ENCODE measurements at regions not wholly inside any gene's neighbourhood (a gene's known extent, or its start where the extent isn't known, plus 50 kb on each side); places are given as distances from the start of the nearest gene placed in this dataset.

DNA sequence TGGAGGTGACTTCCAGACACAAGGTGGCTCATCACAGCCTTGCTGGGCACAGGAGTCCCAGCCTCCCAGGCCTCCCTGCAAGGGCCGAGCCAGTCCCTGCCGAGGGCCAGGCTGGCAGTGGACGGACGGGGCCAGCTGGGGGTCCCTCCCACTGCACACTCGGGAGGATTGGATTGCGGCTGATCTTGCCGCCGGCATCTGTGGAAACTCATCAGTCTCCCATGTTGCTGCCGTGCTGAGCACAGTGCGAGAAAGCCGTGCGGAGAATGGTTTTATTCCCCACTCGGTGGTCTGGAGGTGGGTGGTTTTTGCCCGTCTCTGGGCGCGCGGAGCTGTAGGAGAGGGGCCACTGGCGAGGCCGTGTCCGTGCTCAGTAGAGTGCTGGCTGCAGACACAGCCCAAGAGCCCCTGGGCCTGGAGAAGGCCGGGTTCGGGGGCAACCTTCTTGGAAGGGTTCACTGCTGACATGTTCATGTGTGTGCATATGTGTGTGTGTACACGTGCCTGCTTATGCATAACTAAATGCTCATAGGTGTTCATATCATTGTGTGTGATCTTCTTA, 1246.4 kb downstream of the BRD1 start:
- Histone ChIP-seq H3K36me3 (ENCODE audit: control insufficient read depth in 5 of 5, insufficient read depth in 5 of 5, low read length in 5 of 5) (no peaks in the 10 kb centered on the region), H3K4me3 (ENCODE audit: low read depth in 1 of 5, low read length in 5 of 5) (no peak overlapping the region), H3K27me3 (ENCODE audit: control insufficient read depth in 5 of 5, insufficient read depth in 4 of 5, low read length in 5 of 5) (peaks cover 8 to 44% (median 30%) of the 10 kb centered on the region in 5 donors), H3K9me3 (ENCODE audit: control insufficient read depth in 5 of 5, low read length in 5 of 5) (no peaks in the 10 kb centered on the region), H3K27ac (ENCODE audit: low read depth, low read length) (no peak overlapping the region), H3K4me1 (ENCODE audit: control insufficient read depth in 5 of 5, insufficient read depth in 5 of 5, low read length in 5 of 5) (no peaks in the 10 kb centered on the region), H3K9ac (ENCODE audit: low read length in 5 of 5) (no peak overlapping the region)

DNA sequence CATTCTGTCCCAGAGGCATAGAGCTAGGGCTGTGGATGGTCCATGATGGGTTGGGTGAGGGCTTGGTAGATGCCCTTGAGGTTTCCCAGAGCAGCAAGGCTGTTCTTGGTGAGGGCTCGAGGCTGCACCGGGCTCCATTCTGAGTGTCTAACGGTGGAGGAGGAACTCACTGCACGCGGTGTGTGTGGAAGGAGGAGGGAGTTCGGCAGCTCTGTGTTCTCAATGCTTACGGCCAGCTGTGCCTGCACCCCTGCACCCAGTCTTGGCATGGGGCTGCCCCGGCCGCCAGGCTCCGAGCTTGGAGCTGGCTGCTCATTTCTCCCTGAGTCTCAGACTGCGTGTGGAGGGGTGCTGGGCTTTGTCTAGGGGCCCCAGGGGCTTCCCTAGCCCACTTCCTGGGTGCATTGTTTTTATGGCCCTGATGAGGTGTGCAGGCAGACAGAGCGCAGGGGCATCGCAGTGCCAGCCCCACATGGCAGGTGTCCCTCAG, 1247.1 kb downstream of the BRD1 start:
- Histone ChIP-seq H3K27ac (ENCODE audit: low read depth, low read length) (no peak overlapping the region), H3K4me1 (ENCODE audit: control insufficient read depth in 5 of 5, insufficient read depth in 5 of 5, low read length in 5 of 5) (no peaks in the 10 kb centered on the region), H3K36me3 (ENCODE audit: control insufficient read depth in 5 of 5, insufficient read depth in 5 of 5, low read length in 5 of 5) (no peaks in the 10 kb centered on the region), H3K9me3 (ENCODE audit: control insufficient read depth in 5 of 5, low read length in 5 of 5) (no peaks in the 10 kb centered on the region), H3K4me3 (ENCODE audit: low read depth in 1 of 5, low read length in 5 of 5) (no peak overlapping the region), H3K9ac (ENCODE audit: low read length in 5 of 5) (no peak overlapping the region), H3K27me3 (ENCODE audit: control insufficient read depth in 5 of 5, insufficient read depth in 4 of 5, low read length in 5 of 5) (peaks cover 8 to 37% (median 30%) of the 10 kb centered on the region in 5 donors)

DNA sequence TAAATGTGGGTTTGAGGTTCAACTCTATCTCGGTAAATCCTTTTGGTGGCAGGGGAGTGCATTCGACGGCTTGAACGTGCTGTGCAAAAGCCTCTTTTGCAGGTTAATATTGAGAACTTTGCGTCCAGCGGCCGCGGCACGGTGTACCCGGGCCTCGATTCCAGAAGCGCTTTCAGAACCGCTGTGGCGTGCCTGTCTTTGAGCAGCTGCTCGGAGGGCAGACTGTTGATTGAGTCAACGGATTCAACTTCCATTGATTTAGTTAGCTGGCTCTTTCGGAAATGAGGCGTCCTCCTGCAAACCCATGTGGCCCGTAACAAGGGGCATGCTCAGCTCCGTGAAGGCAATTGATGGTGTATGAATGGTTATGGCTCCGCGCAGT, 1247.8 kb downstream of the BRD1 start:
- H3K4me3 ChIP-seq (ENCODE audit: low read depth in 1 of 5, low read length in 5 of 5): no peak overlapping the region
- no peak overlapping the region for H3K27ac ChIP-seq (ENCODE audit: low read depth, low read length)
- H3K9me3 ChIP-seq (ENCODE audit: control insufficient read depth in 5 of 5, low read length in 5 of 5): no peaks in the 10 kb centered on the region
- peaks cover 9 to 36% (median 29%) of the 10 kb centered on the region in 5 donors for H3K27me3 ChIP-seq (ENCODE audit: control insufficient read depth in 5 of 5, insufficient read depth in 4 of 5, low read length in 5 of 5)
- H3K4me1 ChIP-seq (ENCODE audit: control insufficient read depth in 5 of 5, insufficient read depth in 5 of 5, low read length in 5 of 5): no peaks in the 10 kb centered on the region
- no peaks in the 10 kb centered on the region for H3K36me3 ChIP-seq (ENCODE audit: control insufficient read depth in 5 of 5, insufficient read depth in 5 of 5, low read length in 5 of 5)
- H3K9ac ChIP-seq (ENCODE audit: low read length in 5 of 5): no peak overlapping the region

- Histone ChIP-seq H3K9me3 (ENCODE audit: control insufficient read depth in 5 of 5, low read length in 5 of 5) (no peaks in the 10 kb centered on the region), H3K27me3 (ENCODE audit: control insufficient read depth in 5 of 5, insufficient read depth in 4 of 5, low read length in 5 of 5) (peaks cover 16 to 42% (median 33%) of the 10 kb centered on the region in 5 donors), H3K4me3 (ENCODE audit: low read depth in 1 of 5, low read length in 5 of 5) (no peak overlapping the region), H3K9ac (ENCODE audit: low read length in 5 of 5) (no peak overlapping the region), H3K27ac (ENCODE audit: low read depth, low read length) (no peak overlapping the region), H3K36me3 (ENCODE audit: control insufficient read depth in 5 of 5, insufficient read depth in 5 of 5, low read length in 5 of 5) (no peaks in the 10 kb centered on the region), H3K4me1 (ENCODE audit: control insufficient read depth in 5 of 5, insufficient read depth in 5 of 5, low read length in 5 of 5) (no peaks in the 10 kb centered on the region)
Measured at GRCh38 chr22:48579043-48579927, 1248.4 kb downstream of the BRD1 start.

- Histone ChIP-seq H3K9ac (ENCODE audit: low read length in 5 of 5) (no peak overlapping the region), H3K4me1 (ENCODE audit: control insufficient read depth in 5 of 5, insufficient read depth in 5 of 5, low read length in 5 of 5) (no peaks in the 10 kb centered on the region), H3K4me3 (ENCODE audit: low read depth in 1 of 5, low read length in 5 of 5) (no peak overlapping the region), H3K27ac (ENCODE audit: low read depth, low read length) (no peak overlapping the region), H3K36me3 (ENCODE audit: control insufficient read depth in 5 of 5, insufficient read depth in 5 of 5, low read length in 5 of 5) (no peaks in the 10 kb centered on the region), H3K27me3 (ENCODE audit: control insufficient read depth in 5 of 5, insufficient read depth in 4 of 5, low read length in 5 of 5) (peaks cover 22 to 47% (median 36%) of the 10 kb centered on the region in 5 donors), H3K9me3 (ENCODE audit: control insufficient read depth in 5 of 5, low read length in 5 of 5) (no peaks in the 10 kb centered on the region)
Measured at GRCh38 chr22:48578138-48579042, 1249.3 kb downstream of the BRD1 start.

DNA sequence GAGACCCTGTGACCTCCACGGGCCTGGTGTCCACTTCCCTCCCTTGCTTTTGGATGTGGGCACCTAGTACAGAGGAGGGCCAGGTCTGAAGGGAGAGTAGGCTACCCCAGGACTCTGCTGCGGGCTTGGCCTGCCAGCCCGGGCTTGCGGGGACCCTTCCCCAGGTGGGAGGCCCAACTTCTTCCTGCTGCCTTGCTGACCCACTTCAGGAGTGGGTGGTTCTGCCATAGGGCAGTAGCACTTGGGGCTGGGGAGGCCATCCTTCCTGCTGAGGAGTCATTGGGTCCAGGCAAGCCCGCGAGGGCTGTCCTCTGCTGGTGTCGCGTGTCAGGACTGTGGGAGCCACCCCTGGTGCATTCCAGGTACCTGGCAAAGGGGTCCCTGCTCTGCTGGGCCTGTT, 1250.0 kb downstream of the BRD1 start:
- Histone ChIP-seq H3K27ac (ENCODE audit: low read depth, low read length) (no peak overlapping the region), H3K4me3 (ENCODE audit: low read depth in 1 of 5, low read length in 5 of 5) (no peak overlapping the region), H3K9ac (ENCODE audit: low read length in 5 of 5) (no peak overlapping the region), H3K36me3 (ENCODE audit: control insufficient read depth in 5 of 5, insufficient read depth in 5 of 5, low read length in 5 of 5) (no peaks in the 10 kb centered on the region), H3K4me1 (ENCODE audit: control insufficient read depth in 5 of 5, insufficient read depth in 5 of 5, low read length in 5 of 5) (no peaks in the 10 kb centered on the region), H3K27me3 (ENCODE audit: control insufficient read depth in 5 of 5, insufficient read depth in 4 of 5, low read length in 5 of 5) (peaks cover 27 to 43% (median 42%) of the 10 kb centered on the region in 5 donors), H3K9me3 (ENCODE audit: control insufficient read depth in 5 of 5, low read length in 5 of 5) (no peaks in the 10 kb centered on the region)

- H3K4me3 ChIP-seq (ENCODE audit: low read depth in 1 of 5, low read length in 5 of 5): no peak overlapping the region
- peaks cover 0 to 4% (median 0%) of the 10 kb centered on the region in 5 donors for H3K9me3 ChIP-seq (ENCODE audit: control insufficient read depth in 5 of 5, low read length in 5 of 5)
- no peaks in the 10 kb centered on the region for H3K36me3 ChIP-seq (ENCODE audit: control insufficient read depth in 5 of 5, insufficient read depth in 5 of 5, low read length in 5 of 5)
- H3K27me3 ChIP-seq (ENCODE audit: control insufficient read depth in 5 of 5, insufficient read depth in 4 of 5, low read length in 5 of 5): peaks cover 27 to 45% (median 42%) of the 10 kb centered on the region in 5 donors
- no peaks in the 10 kb centered on the region for H3K4me1 ChIP-seq (ENCODE audit: control insufficient read depth in 5 of 5, insufficient read depth in 5 of 5, low read length in 5 of 5)
- no peak overlapping the region for H3K9ac ChIP-seq (ENCODE audit: low read length in 5 of 5)
- H3K27ac ChIP-seq (ENCODE audit: low read depth, low read length): no peak overlapping the region
Measured at GRCh38 chr22:48577014-48577690, 1250.5 kb downstream of the BRD1 start.

DNA sequence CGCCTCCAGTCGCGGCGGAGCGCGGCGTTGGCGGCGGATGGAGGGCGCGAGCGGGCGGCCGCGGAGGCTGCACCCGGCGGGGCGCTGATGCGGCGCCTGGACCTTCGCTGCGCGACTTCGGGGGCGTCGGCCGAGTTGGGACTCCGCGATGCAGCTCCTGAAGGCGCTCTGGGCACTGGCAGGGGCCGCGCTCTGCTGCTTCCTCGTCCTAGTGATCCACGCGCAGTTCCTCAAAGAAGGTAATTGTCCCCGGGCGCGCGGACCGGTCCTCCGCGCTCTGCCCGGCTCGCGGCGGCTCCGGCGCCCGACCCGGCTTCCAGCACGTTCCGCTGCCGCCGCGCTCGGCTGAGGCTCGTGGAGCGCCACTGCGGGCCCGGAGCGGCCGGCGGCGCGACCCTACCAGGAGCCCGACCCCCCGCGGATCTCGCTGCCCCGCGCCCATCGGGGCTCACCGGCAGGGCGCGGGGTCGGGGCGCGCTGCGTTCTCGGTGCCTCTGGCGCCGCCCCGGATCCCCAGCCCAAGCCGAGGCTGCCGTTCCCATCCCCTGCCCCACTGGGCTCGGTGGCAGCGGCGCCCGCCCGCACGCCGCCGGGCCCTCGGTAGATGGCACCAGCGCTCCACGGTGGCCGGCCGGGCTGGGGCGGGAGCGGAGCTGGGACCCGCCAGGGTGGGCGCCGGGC, 1251.2 kb downstream of the BRD1 start:
- Histone ChIP-seq H3K27me3 (ENCODE audit: control insufficient read depth in 5 of 5, insufficient read depth in 4 of 5, low read length in 5 of 5) (peaks cover 27 to 46% (median 38%) of the 10 kb centered on the region in 5 donors), H3K9me3 (ENCODE audit: control insufficient read depth in 5 of 5, low read length in 5 of 5) (peaks cover 0 to 11% (median 0%) of the 10 kb centered on the region in 5 donors), H3K4me1 (ENCODE audit: control insufficient read depth in 5 of 5, insufficient read depth in 5 of 5, low read length in 5 of 5) (no peaks in the 10 kb centered on the region), H3K27ac (ENCODE audit: low read depth, low read length) (no peak overlapping the region), H3K36me3 (ENCODE audit: control insufficient read depth in 5 of 5, insufficient read depth in 5 of 5, low read length in 5 of 5) (no peaks in the 10 kb centered on the region), H3K4me3 (ENCODE audit: low read depth in 1 of 5, low read length in 5 of 5) (no peak overlapping the region), H3K9ac (ENCODE audit: low read length in 5 of 5) (no peak overlapping the region)
